Midbrain (tissue), 1 donor: ENCODE measurements at regions not wholly inside any gene's neighbourhood (a gene's known extent, or its start where the extent isn't known, plus 50 kb on each side); places are given as distances from the start of the nearest gene placed in this dataset.

Experiments
- DNase-seq: peaks from one replicate; lab custom pipeline; 2025; lab: John Stamatoyannopoulos, UW

- no peak for DNase-seq
Observed at GRCh38 chr7:19209166-19209696, 64.0 kb upstream of the FERD3L start.

- no peak for DNase-seq
Observed at GRCh38 chr7:19206721-19207120, 61.5 kb upstream of the FERD3L start.

- DNase-seq, result no peak
Observed at GRCh38 chr7:19203686-19204085, 58.5 kb upstream of the FERD3L start.

- DNase-seq, result no peak
Observed at GRCh38 chr7:19202599-19202998, 57.4 kb upstream of the FERD3L start.
